Lung (tissue), 11 donors: ENCODE measurements at regions not wholly inside any gene's neighbourhood (a gene's known extent, or its start where the extent isn't known, plus 50 kb on each side); places are given as distances from the start of the nearest gene placed in this dataset.
A peak's percentile ranks its signal among the peaks of the same experiment; 100 is the strongest.

Experiments
- ATAC-seq: fragments of 200-7000 bp; cut with Tn5 transposase; one replicate; pipeline ENCODE4 v1.9.1; 2020; ENCODE audit warnings: moderate number of reproducible peaks; ENCODE audit not compliant: insufficient read depth, low FRiP score
- DNase-seq, 3 donors: peaks; one replicate each; pipeline ENCODE4 v3.0.0-alpha.2; 2013 to 2017
- H3K27ac ChIP-seq, 2 donors: one replicate each; pipeline ENCODE4 v1.5.1; 2013; ENCODE audit warnings: mild to moderate bottlenecking in 2 of 2, moderate library complexity in 2 of 2, control low read depth in 1 of 2, inconsistent platforms in 1 of 2, low read depth in 1 of 2, low read length in 1 of 2
- H3K27me3 ChIP-seq, 3 donors: one replicate each; pipeline ENCODE4 v1.5.1; 2013; ENCODE audit warnings: low read length in 2 of 3; ENCODE audit not compliant: control insufficient read depth in 3 of 3, insufficient read depth in 3 of 3
- H3K36me3 ChIP-seq, 4 donors: one replicate each; pipeline ENCODE4 v1.5.1; 2013; ENCODE audit warnings: low read length in 4 of 4, mild to moderate bottlenecking in 1 of 4, moderate library complexity in 1 of 4; ENCODE audit not compliant: control insufficient read depth in 4 of 4, insufficient read depth in 4 of 4
- H3K4me1 ChIP-seq, 5 donors: one replicate each; pipeline ENCODE4 v1.5.1; 2013; ENCODE audit warnings: low read length in 5 of 5, mild to moderate bottlenecking in 2 of 5, moderate library complexity in 1 of 5; ENCODE audit not compliant: control insufficient read depth in 5 of 5, insufficient read depth in 5 of 5
- H3K4me3 ChIP-seq: one replicate; pipeline ENCODE4 v1.5.1; 2013; ENCODE audit warnings: mild to moderate bottlenecking, control low read depth, moderate library complexity
- H3K9ac ChIP-seq, 2 donors: one replicate each; pipeline ENCODE4 v1.5.1; 2013; ENCODE audit warnings: low read length in 2 of 2, control low read depth in 1 of 2; ENCODE audit not compliant: insufficient read depth in 1 of 2
- H3K9me3 ChIP-seq, 4 donors: one replicate each; pipeline ENCODE4 v1.5.1; 2013; ENCODE audit warnings: low read length in 3 of 4, mild to moderate bottlenecking in 1 of 4, moderate library complexity in 1 of 4; ENCODE audit not compliant: control insufficient read depth in 4 of 4, insufficient read depth in 3 of 4
- CTCF ChIP-seq: IDR thresholded peaks from 2 replicates; pipeline ENCODE4 v1.5.1; 2012; ENCODE audit warnings: mild to moderate bottlenecking; ENCODE audit errors: control extremely low read depth, extremely low read depth
- WGBS, 2 donors: extraction: QIAGEN DNeasy Blood & Tissue Kit; methylation state at CpG; one replicate each; pipeline ENCODE4 v1.1.7; 2013; 5-methylcytosine and 5-hydroxymethylcytosine counted together
- donor health status: control.
- donor health status: control.
- donor health status: Bipolar disorder and iron deficiency.
- donor health status: healthy.
- donor health status: DM: yes; HTN: yes; CAD: no.

DNA sequence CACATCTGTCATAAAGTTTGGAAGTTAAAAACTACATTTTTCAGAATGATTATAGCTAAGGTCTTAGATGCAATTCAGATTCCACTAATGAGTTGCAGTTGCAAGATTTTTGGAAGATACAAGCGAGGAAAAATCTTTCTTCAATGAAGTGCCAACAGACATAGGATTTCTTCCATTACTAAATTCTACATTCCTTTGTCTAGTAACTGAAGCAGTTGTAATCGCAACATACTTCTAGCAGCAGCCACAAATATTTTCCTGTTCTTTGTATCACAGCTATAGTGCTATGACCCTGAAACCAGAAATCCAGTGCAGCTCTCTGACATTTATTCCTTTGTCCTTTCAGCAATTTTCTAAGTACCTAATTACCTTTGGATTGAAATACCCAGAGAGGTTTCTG is 225.2 kb upstream of the SLIT2 start:
- no peak for TF ChIP-seq CTCF
- DNase-seq, result peak in 2 of 3 donors; percentile 54 to 58
- Histone ChIP-seq H3K36me3 (no peaks in the 10 kb centered on the region), H3K27me3 (no peaks in the 10 kb centered on the region), H3K27ac (no peak overlapping the region), H3K9ac (no peak overlapping the region), H3K4me1 (peaks cover 0 to 2% (median 0%) of the 10 kb centered on the region in 5 donors), H3K9me3 (no peaks in the 10 kb centered on the region), H3K4me3 (no peak overlapping the region)
- ATAC-seq, result no peak
- 82 to 83% methylated on average over 2 of the region's 2 CpGs for WGBS, 2 donors

- H3K4me1 ChIP-seq, result peaks cover 0 to 12% (median 0%) of the 10 kb centered on the region in 5 donors
- DNase-seq (no peak), ATAC-seq (no peak)
- no peaks in the 10 kb centered on the region for H3K36me3 ChIP-seq
- no peaks in the 10 kb centered on the region for H3K27me3 ChIP-seq
- no peaks in the 10 kb centered on the region for H3K9me3 ChIP-seq
- TF ChIP-seq CTCF, result no peak
- no peak overlapping the region for H3K27ac ChIP-seq
- H3K9ac ChIP-seq, result no peak overlapping the region
- 83 to 93% methylated on average over 2 of the region's 2 CpGs for WGBS, 2 donors
- no peak overlapping the region for H3K4me3 ChIP-seq
Measured at GRCh38 chr4:20022471-20022870, 229.2 kb upstream of the SLIT2 start.

GRCh38 chr4:20020056-20020455 is 231.6 kb upstream of the SLIT2 start:
- Histone ChIP-seq H3K4me3 (no peak overlapping the region), H3K27ac (no peak overlapping the region), H3K9me3 (no peaks in the 10 kb centered on the region), H3K27me3 (no peaks in the 10 kb centered on the region), H3K4me1 (peaks cover 0 to 18% (median 7%) of the 10 kb centered on the region in 5 donors), H3K9ac (no peak overlapping the region), H3K36me3 (no peaks in the 10 kb centered on the region)
- TF ChIP-seq CTCF, result no peak
- ATAC-seq, result no peak
- WGBS, 2 donors, result 84 to 86% methylated on average over 2 of the region's 2 CpGs
- no peak for DNase-seq

DNA sequence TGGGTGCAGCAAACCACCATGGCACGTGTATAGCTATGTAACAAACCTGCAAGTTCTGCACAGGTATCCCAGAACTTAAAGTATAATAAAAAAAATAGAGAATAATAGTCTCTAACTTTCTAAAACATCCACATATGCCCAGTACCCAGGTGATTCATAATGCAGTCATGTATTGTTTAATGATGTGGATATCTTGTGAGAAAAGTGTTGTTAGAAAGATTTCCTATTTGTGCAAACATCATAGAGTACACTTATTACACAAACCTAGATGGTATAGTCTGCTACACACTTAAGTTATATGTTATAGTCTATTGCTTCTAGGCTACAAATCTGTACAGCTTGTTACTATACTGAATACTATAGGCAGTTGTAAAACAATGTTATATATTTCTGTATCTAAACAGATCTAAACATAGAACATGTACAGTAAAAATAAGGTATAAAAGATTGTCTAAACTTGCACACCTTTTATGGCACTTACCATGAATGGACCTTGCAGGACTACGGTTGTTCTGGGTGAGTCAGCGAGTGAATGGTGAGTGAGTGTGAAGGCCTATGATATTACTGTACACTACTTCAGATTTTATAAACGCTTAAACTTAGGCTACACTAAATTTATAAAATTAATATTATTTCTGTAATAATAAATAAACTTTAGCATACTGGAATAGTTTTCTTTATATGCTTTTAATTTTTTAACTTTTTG is 232.2 kb upstream of the SLIT2 start:
- Histone ChIP-seq H3K4me3 (no peak overlapping the region), H3K9me3 (no peaks in the 10 kb centered on the region), H3K27me3 (no peaks in the 10 kb centered on the region), H3K4me1 (peaks cover 0 to 18% (median 7%) of the 10 kb centered on the region in 5 donors), H3K36me3 (no peaks in the 10 kb centered on the region), H3K27ac (no peak overlapping the region), H3K9ac (no peak overlapping the region)
- ATAC-seq, result no peak
- 88 to 93% methylated on average over 4 of the region's 4 CpGs for WGBS, 2 donors
- TF ChIP-seq CTCF, result no peak
- no peak for DNase-seq
